Fibroblast of skin of right quadriceps (primary cell): ENCODE measurements at regions not wholly inside any gene's neighbourhood (a gene's known extent, or its start where the extent isn't known, plus 50 kb on each side); places are given as distances from the start of the nearest gene placed in this dataset.

ENCODE experiments used
- DNase-seq: peaks from one replicate; pipeline ENCODE4 v3.0.0-alpha.2; 2013

- no peak for DNase-seq
Observed at GRCh38 chr1:56416495-56416894, 162.9 kb downstream of the PLPP3 start.

- no peak for DNase-seq
Observed at GRCh38 chr1:56415720-56416119, 163.6 kb downstream of the PLPP3 start.

- no peak for DNase-seq
Observed at GRCh38 chr1:56415258-56415657, 164.1 kb downstream of the PLPP3 start.

- no peak for DNase-seq
Observed at GRCh38 chr1:56414728-56415224, 164.6 kb downstream of the PLPP3 start.

GRCh38 chr1:56413671-56414199 is 165.6 kb downstream of the PLPP3 start:
- no peak for DNase-seq

- no peak for DNase-seq
Observed at GRCh38 chr1:56411484-56412180, 167.7 kb downstream of the PLPP3 start.

- DNase-seq: no peak
Observed at GRCh38 chr1:56411021-56411420, 168.3 kb downstream of the PLPP3 start.

GRCh38 chr1:56410405-56410804 is 169.0 kb downstream of the PLPP3 start:
- no peak for DNase-seq

GRCh38 chr1:56409112-56409691 is 170.2 kb downstream of the PLPP3 start:
- DNase-seq: no peak

- no peak for DNase-seq
Observed at GRCh38 chr1:56406821-56407220, 172.5 kb downstream of the PLPP3 start.

- DNase-seq: no peak
Observed at GRCh38 chr1:56404561-56405030, 174.8 kb downstream of the PLPP3 start.

- no peak for DNase-seq
Observed at GRCh38 chr1:56404066-56404465, 175.3 kb downstream of the PLPP3 start.

GRCh38 chr1:56403321-56403720 is 176.0 kb downstream of the PLPP3 start:
- no peak for DNase-seq

GRCh38 chr1:56401191-56401590 is 178.2 kb downstream of the PLPP3 start:
- DNase-seq: no peak

- no peak for DNase-seq
Observed at GRCh38 chr1:56400526-56400925, 178.8 kb downstream of the PLPP3 start.

GRCh38 chr1:56399795-56400194 is 179.6 kb downstream of the PLPP3 start:
- DNase-seq: no peak

- no peak for DNase-seq
Observed at GRCh38 chr1:56399326-56399725, 180.0 kb downstream of the PLPP3 start.

- DNase-seq: no peak
Observed at GRCh38 chr1:56397811-56398231, 181.5 kb downstream of the PLPP3 start.

GRCh38 chr1:56397409-56397808 is 182.0 kb downstream of the PLPP3 start:
- no peak for DNase-seq

GRCh38 chr1:56396581-56396980 is 182.8 kb downstream of the PLPP3 start:
- DNase-seq: no peak

- no peak for DNase-seq
Observed at GRCh38 chr1:56395776-56396175, 183.6 kb downstream of the PLPP3 start.

GRCh38 chr1:56394298-56394697 is 185.1 kb downstream of the PLPP3 start:
- no peak for DNase-seq

GRCh38 chr1:56390934-56391731 is 188.2 kb downstream of the PLPP3 start:
- no peak for DNase-seq
